ENCODE measurements at regions not wholly inside any gene's neighbourhood (a gene's known extent, or its start where the extent isn't known, plus 50 kb on each side); places are given as distances from the start of the nearest gene placed in this dataset.

DNA sequence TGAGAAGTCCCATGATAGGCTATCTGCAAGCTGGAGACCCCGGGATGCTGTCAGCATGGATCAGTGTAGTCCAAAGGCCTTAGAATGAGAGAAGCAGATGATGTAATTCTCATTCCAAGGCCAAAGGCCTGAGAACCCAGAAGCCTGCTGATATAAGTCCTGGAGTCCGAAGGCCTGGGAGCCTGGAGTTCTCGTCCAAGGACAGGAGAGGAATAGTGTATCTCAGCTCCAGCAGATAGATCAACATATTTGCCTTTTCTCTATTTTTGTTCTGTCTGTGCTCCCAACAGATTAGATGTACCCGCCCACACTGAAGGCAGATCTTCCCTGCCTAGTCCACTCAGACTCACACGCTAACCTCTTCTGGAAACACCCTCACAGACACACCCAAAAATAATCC, 454.9 kb upstream of the CHAC2 start:
- BruUV-seq (replicated peaks), result no TSS peak

GRCh38 chr2:53312181-53312580, 455.4 kb upstream of the CHAC2 start:
- intact Hi-C loops (cut with micrococcal nuclease; ENCODE audit: unreplicated experiment), result no loop called here
- H3K27me3 ChIP-seq (replicated peaks; ENCODE audit: insufficient read depth, low read depth, low read length, poor library complexity), result no peaks in the 10 kb centered on the region
- H3K4me1 ChIP-seq (ENCODE audit: insufficient read depth, low read length, poor library complexity, severe bottlenecking), result no peaks in the 10 kb centered on the region
- TF ChIP-seq EZH2 (IDR thresholded peaks at IDR 0.05; ENCODE audit: borderline replicate concordance, low read depth, low read length, poor library complexity, severe bottlenecking), result no peak
- no peak for TF ChIP-seq CTCF (conservative IDR thresholded peaks at IDR 0.05; ENCODE audit: low read depth, low read length)
- H3K36me3 ChIP-seq (ENCODE audit: insufficient read depth, low read length, poor library complexity, severe bottlenecking), result no peaks in the 10 kb centered on the region
- H3K4me3 ChIP-seq (ENCODE audit: low read depth, low read length, poor library complexity, severe bottlenecking), result no peak overlapping the region
- BruUV-seq (replicated peaks), result no TSS peak
- H3K27ac ChIP-seq (ENCODE audit: low read depth, low read length, poor library complexity, severe bottlenecking), result no peak overlapping the region
- POLR2A ChIA-PET (ENCODE audit: low non-redundant PET), result no interaction called here
- no peaks in the 10 kb centered on the region for H3K9me3 ChIP-seq (ENCODE audit: low read depth, low read length, poor library complexity, severe bottlenecking)
- DNase-seq (ENCODE audit: low spot score), result no peak
- CTCF ChIA-PET, result no interaction called here

More for the DNA sequence above, 454.9 kb upstream of the CHAC2 start:
- no peaks in the 10 kb centered on the region for H3K27me3 ChIP-seq (replicated peaks; ENCODE audit: insufficient read depth, low read depth, low read length, poor library complexity)
- TF ChIP-seq CTCF (conservative IDR thresholded peaks at IDR 0.05; ENCODE audit: low read depth, low read length) (no peak), EZH2 (IDR thresholded peaks at IDR 0.05; ENCODE audit: borderline replicate concordance, low read depth, low read length, poor library complexity, severe bottlenecking) (no peak)
- intact Hi-C loops (cut with micrococcal nuclease; ENCODE audit: unreplicated experiment), result no loop called here
- no peaks in the 10 kb centered on the region for H3K9me3 ChIP-seq (ENCODE audit: low read depth, low read length, poor library complexity, severe bottlenecking)
- H3K36me3 ChIP-seq (ENCODE audit: insufficient read depth, low read length, poor library complexity, severe bottlenecking), result no peaks in the 10 kb centered on the region
- ChIA-PET POLR2A (ENCODE audit: low non-redundant PET) (no interaction called here), CTCF (no interaction called here)
- no peaks in the 10 kb centered on the region for H3K4me1 ChIP-seq (ENCODE audit: insufficient read depth, low read length, poor library complexity, severe bottlenecking)
- no peak for DNase-seq (ENCODE audit: low spot score)
- no peak overlapping the region for H3K27ac ChIP-seq (ENCODE audit: low read depth, low read length, poor library complexity, severe bottlenecking)
- H3K4me3 ChIP-seq (ENCODE audit: low read depth, low read length, poor library complexity, severe bottlenecking), result no peak overlapping the region

GRCh38 chr2:53303012-53303578, 464.5 kb upstream of the CHAC2 start:
- CTCF ChIA-PET, result no interaction called here

More at GRCh38 chr2:53303012-53303578, 464.5 kb upstream of the CHAC2 start:
- no peaks in the 10 kb centered on the region for H3K27me3 ChIP-seq (replicated peaks; ENCODE audit: insufficient read depth, low read depth, low read length, poor library complexity)
- BruUV-seq (replicated peaks), result no TSS peak
- POLR2A ChIA-PET (ENCODE audit: low non-redundant PET), result no interaction called here
- intact Hi-C loops (cut with micrococcal nuclease; ENCODE audit: unreplicated experiment), result no loop called here
- no peak for DNase-seq (ENCODE audit: low spot score)
- no peak overlapping the region for H3K4me3 ChIP-seq (ENCODE audit: low read depth, low read length, poor library complexity, severe bottlenecking)
- no peak overlapping the region for H3K27ac ChIP-seq (ENCODE audit: low read depth, low read length, poor library complexity, severe bottlenecking)
- no peaks in the 10 kb centered on the region for H3K4me1 ChIP-seq (ENCODE audit: insufficient read depth, low read length, poor library complexity, severe bottlenecking)
- no peak for TF ChIP-seq EZH2 (IDR thresholded peaks at IDR 0.05; ENCODE audit: borderline replicate concordance, low read depth, low read length, poor library complexity, severe bottlenecking)
- no peak for TF ChIP-seq CTCF (conservative IDR thresholded peaks at IDR 0.05; ENCODE audit: low read depth, low read length)
- H3K36me3 ChIP-seq (ENCODE audit: insufficient read depth, low read length, poor library complexity, severe bottlenecking), result no peaks in the 10 kb centered on the region
- no peaks in the 10 kb centered on the region for H3K9me3 ChIP-seq (ENCODE audit: low read depth, low read length, poor library complexity, severe bottlenecking)
